OCI-LY1 (cell line): ENCODE measurements at regions not wholly inside any gene's neighbourhood (a gene's known extent, or its start where the extent isn't known, plus 50 kb on each side); places are given as distances from the start of the nearest gene placed in this dataset.

Source experiments
- H2AFZ ChIP-seq: fragments of 200-600 bp; sonication (generic), shearing (Covaris generic); 2 replicates; pipeline ENCODE4 v1.6.0; 2014; ENCODE audit warnings: antibody characterized with exemption, mild to moderate bottlenecking, low read length
- H3F3A ChIP-seq: fragments of 200-600 bp; sonication (generic), shearing (Covaris generic); 2 replicates; pipeline ENCODE4 v1.6.0; 2014; ENCODE audit warnings: mild to moderate bottlenecking, antibody characterized with exemption, low read length, moderate library complexity; ENCODE audit not compliant: insufficient read depth
- H3K27ac ChIP-seq: fragments of 200-600 bp; sonication (generic); 2 replicates; pipeline ENCODE4 v1.5.1; 2014; ENCODE audit warnings: low read length, mixed run types, mild to moderate bottlenecking, low read depth; ENCODE audit not compliant: poor library complexity, severe bottlenecking
- H3K27me3 ChIP-seq: fragments of 200-600 bp; sonication (generic); 2 replicates; pipeline ENCODE4 v1.6.0; 2014; ENCODE audit warnings: antibody characterized with exemption, mild to moderate bottlenecking, low read length, moderate library complexity; ENCODE audit not compliant: insufficient read depth
- H3K36me3 ChIP-seq: fragments of 200-600 bp; sonication (generic); 2 replicates; pipeline ENCODE4 v1.6.1; 2014; ENCODE audit warnings: mild to moderate bottlenecking, antibody characterized with exemption, low read length, moderate library complexity, mixed read lengths; ENCODE audit not compliant: insufficient read depth
- H3K4me1 ChIP-seq: fragments of 200-600 bp; sonication (generic); 2 replicates; pipeline ENCODE4 v1.5.1; 2014; ENCODE audit warnings: mild to moderate bottlenecking, low read length, moderate library complexity; ENCODE audit not compliant: insufficient read depth, severe bottlenecking
- H3K4me2 ChIP-seq: fragments of 200-600 bp; sonication (generic), shearing (Covaris generic); 2 replicates; pipeline ENCODE4 v1.6.1; 2014; ENCODE audit warnings: low read length
- H3K4me3 ChIP-seq: fragments of 200-600 bp; sonication (generic); 2 replicates; pipeline ENCODE4 v1.5.1; 2014; ENCODE audit warnings: low read length, low read depth, mild to moderate bottlenecking, mixed read lengths; ENCODE audit not compliant: poor library complexity, severe bottlenecking
- H3K79me2 ChIP-seq: fragments of 200-600 bp; shearing (Covaris generic); 2 replicates; pipeline ENCODE4 v1.6.1; 2016; ENCODE audit warnings: mixed run types, low read length, mixed read lengths; ENCODE audit not compliant: insufficient read depth
- H3K9ac ChIP-seq: fragments of 200-600 bp; sonication (generic), shearing (Covaris generic); 2 replicates; pipeline ENCODE4 v1.6.1; 2014; ENCODE audit warnings: mild to moderate bottlenecking, low read length, mixed read lengths
- H3K9me2 ChIP-seq: fragments of 200-600 bp; sonication (generic), shearing (Covaris generic); 2 replicates; pipeline ENCODE4 v1.6.1; 2014; ENCODE audit warnings: low read depth, mild to moderate bottlenecking, low read length, mixed read lengths
- H3K9me3 ChIP-seq: fragments of 200-600 bp; shearing (Covaris generic); 2 replicates; pipeline ENCODE4 v1.6.1; 2014; ENCODE audit warnings: low read length, mixed read lengths
- H4K20me1 ChIP-seq: fragments of 200-600 bp; sonication (generic), shearing (Covaris generic); 2 replicates; pipeline ENCODE4 v1.6.0; 2016; ENCODE audit warnings: mild to moderate bottlenecking, low read length; ENCODE audit not compliant: insufficient read depth
- EZH2 ChIP-seq: fragments of 200-600 bp; sonication (generic), shearing (Covaris generic); IDR thresholded peaks from 2 replicates; pipeline ENCODE4 v1.8.0; 2017; ENCODE audit warnings: borderline replicate concordance, mixed run types, mild to moderate bottlenecking, antibody characterized with exemption, low read length, moderate library complexity, mixed read lengths
- TF ChIP-seq, protein P1 (sequence below): fragments of 200-600 bp; sonication (generic), shearing (Covaris generic); IDR thresholded peaks from 2 replicates; pipeline ENCODE4 v1.5.1; 2017; ENCODE audit warnings: mild to moderate bottlenecking, antibody characterized with exemption, low read length, moderate library complexity, mixed read lengths

DNA sequence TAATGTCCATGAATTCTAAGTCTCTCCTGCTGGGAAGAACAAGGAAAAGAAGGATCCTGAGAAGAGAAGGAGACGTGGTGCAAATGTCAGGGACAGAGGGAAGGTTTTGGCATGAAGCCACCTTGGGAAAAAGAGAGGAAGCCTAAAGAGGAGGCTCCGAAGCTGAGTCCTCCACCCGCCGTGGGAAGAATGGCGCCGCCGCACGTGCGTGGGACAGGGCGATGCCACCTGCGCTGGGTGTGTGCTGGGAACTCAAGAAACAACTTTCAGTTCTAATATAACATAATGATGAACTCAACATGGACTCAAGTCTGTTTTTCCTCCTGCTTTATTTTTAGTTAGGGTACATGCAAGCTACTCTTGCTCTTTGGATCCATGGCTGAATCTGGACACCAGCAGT, 362.3 kb upstream of the RUNX1 start:
- Histone ChIP-seq H4K20me1 (no peaks in the 10 kb centered on the region), H3K9ac (no peak overlapping the region), H3K36me3 (no peaks in the 10 kb centered on the region), H3K4me1 (peaks cover 2% of the 10 kb centered on the region), H2AFZ (no peak overlapping the region), H3F3A (no peaks in the 10 kb centered on the region), H3K4me2 (no peak overlapping the region), H3K27ac (no peak overlapping the region), H3K9me3 (no peaks in the 10 kb centered on the region), H3K27me3 (no peaks in the 10 kb centered on the region), H3K79me2 (no peaks in the 10 kb centered on the region), H3K9me2 (no peaks in the 10 kb centered on the region), H3K4me3 (no peak overlapping the region)
- TF ChIP-seq, protein P1, sequence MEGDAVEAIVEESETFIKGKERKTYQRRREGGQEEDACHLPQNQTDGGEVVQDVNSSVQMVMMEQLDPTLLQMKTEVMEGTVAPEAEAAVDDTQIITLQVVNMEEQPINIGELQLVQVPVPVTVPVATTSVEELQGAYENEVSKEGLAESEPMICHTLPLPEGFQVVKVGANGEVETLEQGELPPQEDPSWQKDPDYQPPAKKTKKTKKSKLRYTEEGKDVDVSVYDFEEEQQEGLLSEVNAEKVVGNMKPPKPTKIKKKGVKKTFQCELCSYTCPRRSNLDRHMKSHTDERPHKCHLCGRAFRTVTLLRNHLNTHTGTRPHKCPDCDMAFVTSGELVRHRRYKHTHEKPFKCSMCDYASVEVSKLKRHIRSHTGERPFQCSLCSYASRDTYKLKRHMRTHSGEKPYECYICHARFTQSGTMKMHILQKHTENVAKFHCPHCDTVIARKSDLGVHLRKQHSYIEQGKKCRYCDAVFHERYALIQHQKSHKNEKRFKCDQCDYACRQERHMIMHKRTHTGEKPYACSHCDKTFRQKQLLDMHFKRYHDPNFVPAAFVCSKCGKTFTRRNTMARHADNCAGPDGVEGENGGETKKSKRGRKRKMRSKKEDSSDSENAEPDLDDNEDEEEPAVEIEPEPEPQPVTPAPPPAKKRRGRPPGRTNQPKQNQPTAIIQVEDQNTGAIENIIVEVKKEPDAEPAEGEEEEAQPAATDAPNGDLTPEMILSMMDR = no peak
- no peak for TF ChIP-seq EZH2

- no peaks in the 10 kb centered on the region for H3K36me3 ChIP-seq
- no peak overlapping the region for H3K4me2 ChIP-seq
- no peaks in the 10 kb centered on the region for H4K20me1 ChIP-seq
- H3K9me3 ChIP-seq = no peaks in the 10 kb centered on the region
- no peak overlapping the region for H3K9ac ChIP-seq
- H3F3A ChIP-seq = no peaks in the 10 kb centered on the region
- peaks cover 9% of the 10 kb centered on the region for H3K4me1 ChIP-seq
- no peaks in the 10 kb centered on the region for H3K79me2 ChIP-seq
- H3K9me2 ChIP-seq = no peaks in the 10 kb centered on the region
- H3K4me3 ChIP-seq = no peak overlapping the region
- TF ChIP-seq, protein P1 = no peak
- TF ChIP-seq EZH2 = no peak
- H3K27me3 ChIP-seq = no peaks in the 10 kb centered on the region
- H3K27ac ChIP-seq = no peak overlapping the region
- H2AFZ ChIP-seq = no peak overlapping the region
These were observed 361.6 kb upstream of the RUNX1 start for GRCh38 chr21:35410656-35411055.

DNA sequence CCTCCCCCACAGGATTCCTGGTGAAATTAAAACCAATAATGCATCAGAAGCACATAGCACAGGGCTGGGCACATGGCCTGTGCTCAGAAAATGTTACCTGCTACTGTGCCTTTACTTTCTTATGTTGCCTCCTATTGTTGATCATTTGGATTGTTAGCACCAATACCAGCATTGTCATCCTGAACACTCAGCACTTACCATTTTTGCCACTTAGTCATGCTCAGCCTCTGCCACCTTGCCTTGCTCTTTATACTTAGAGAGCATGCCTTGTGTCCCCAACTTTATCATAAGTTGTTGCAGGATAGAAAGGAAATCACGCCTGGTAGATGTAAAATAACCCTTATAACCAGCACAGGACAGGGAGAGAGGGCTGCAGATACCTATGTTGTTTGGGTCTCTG, 361.0 kb upstream of the RUNX1 start:
- H4K20me1 ChIP-seq = no peaks in the 10 kb centered on the region
- H3K9me2 ChIP-seq = no peaks in the 10 kb centered on the region
- H3K36me3 ChIP-seq = no peaks in the 10 kb centered on the region
- H2AFZ ChIP-seq = no peak overlapping the region
- H3K27me3 ChIP-seq = no peaks in the 10 kb centered on the region
- H3K27ac ChIP-seq = no peak overlapping the region
- no peaks in the 10 kb centered on the region for H3K79me2 ChIP-seq
- H3F3A ChIP-seq = no peaks in the 10 kb centered on the region
- no peak overlapping the region for H3K9ac ChIP-seq
- H3K4me3 ChIP-seq = no peak overlapping the region
- H3K4me2 ChIP-seq = no peak overlapping the region
- H3K9me3 ChIP-seq = no peaks in the 10 kb centered on the region
- peaks cover 10% of the 10 kb centered on the region for H3K4me1 ChIP-seq
- TF ChIP-seq, protein P1 = no peak
- no peak for TF ChIP-seq EZH2
